Stomach (tissue), 4 donors: ENCODE measurements at regions not wholly inside any gene's neighbourhood (a gene's known extent, or its start where the extent isn't known, plus 50 kb on each side); places are given as distances from the start of the nearest gene placed in this dataset.

Experiments used
- POLR2A ChIP-seq, 4 donors: fragments of 450-650 bp; IDR thresholded peaks; one replicate each; pipeline ENCODE4 v1.6.1; 2016; ENCODE audit warnings: antibody characterized with exemption in 4 of 4, control low read depth in 2 of 4, mild to moderate bottlenecking in 1 of 4, moderate library complexity in 1 of 4
- POLR2AphosphoS5 ChIP-seq, 3 donors: sonication (generic); formaldehyde crosslinking; IDR thresholded peaks; one replicate each; pipeline ENCODE4 v1.6.1; 2016; ENCODE audit warnings: antibody characterized with exemption in 3 of 3
- TF ChIP-seq, protein P1 (sequence below), 7 experiments: fragments of 450-650 bp in 4 of 7; fragments of 200-600 bp in 3 of 7; sonication (generic) in 3 of 7; IDR thresholded peaks; one replicate each; pipeline ENCODE4 v1.5.1; 2016 to 2019; ENCODE audit warnings: antibody characterized with exemption in 7 of 7, control low read depth in 2 of 7, mild to moderate bottlenecking in 1 of 7

DNA sequence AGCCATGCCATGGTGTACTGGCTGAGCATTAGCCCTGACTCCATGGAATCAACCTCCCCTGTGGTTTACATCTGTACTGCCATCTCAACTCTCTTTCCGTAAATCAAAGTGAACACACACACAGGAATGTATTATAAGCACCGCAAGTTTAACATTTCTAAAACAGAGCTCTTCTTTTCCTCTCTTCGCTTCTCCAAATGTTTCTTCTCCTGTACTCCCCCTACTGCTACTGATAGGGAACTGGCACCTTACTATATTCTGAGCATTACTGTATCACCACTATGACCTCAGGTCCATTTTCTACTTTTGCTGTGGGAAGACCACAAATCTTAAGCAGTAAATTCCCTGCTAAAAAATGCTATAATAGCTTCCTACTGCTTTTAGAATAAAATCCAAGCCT lies 101.2 kb downstream of the NUS1 start:
- TF ChIP-seq POLR2A (IDR thresholded peaks at IDR 0.05), result no peak
- TF ChIP-seq, protein P1, sequence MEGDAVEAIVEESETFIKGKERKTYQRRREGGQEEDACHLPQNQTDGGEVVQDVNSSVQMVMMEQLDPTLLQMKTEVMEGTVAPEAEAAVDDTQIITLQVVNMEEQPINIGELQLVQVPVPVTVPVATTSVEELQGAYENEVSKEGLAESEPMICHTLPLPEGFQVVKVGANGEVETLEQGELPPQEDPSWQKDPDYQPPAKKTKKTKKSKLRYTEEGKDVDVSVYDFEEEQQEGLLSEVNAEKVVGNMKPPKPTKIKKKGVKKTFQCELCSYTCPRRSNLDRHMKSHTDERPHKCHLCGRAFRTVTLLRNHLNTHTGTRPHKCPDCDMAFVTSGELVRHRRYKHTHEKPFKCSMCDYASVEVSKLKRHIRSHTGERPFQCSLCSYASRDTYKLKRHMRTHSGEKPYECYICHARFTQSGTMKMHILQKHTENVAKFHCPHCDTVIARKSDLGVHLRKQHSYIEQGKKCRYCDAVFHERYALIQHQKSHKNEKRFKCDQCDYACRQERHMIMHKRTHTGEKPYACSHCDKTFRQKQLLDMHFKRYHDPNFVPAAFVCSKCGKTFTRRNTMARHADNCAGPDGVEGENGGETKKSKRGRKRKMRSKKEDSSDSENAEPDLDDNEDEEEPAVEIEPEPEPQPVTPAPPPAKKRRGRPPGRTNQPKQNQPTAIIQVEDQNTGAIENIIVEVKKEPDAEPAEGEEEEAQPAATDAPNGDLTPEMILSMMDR (IDR thresholded peaks at IDR 0.05), result peak in 1 of 7 experiments; percentile 12
- no peak for TF ChIP-seq POLR2AphosphoS5 (IDR thresholded peaks at IDR 0.05)
